ENCODE measurements at regions not wholly inside any gene's neighbourhood (a gene's known extent, or its start where the extent isn't known, plus 50 kb on each side); places are given as distances from the start of the nearest gene placed in this dataset.

DNA sequence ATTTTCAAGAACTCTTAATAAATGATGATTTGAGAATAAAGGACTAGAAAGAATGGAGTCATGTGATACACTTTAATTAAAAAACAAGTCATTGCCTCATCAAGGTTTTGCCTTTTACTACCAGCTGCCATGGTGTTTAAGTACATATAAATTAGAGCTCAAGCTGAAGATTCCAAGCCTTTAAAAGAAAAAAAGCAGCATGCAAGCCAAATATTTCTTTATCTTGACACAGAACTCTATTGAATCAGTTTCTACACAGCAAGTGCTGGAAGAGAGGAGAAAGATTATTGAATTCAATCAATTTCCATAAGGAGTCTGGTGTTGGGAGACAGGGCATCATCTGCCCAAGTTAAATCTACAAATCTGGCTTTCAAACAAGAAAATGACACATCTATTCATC is 347.9 kb downstream of the WDR11 start:
- DNase-seq (no peak), ATAC-seq (no peak)
- H3K27ac ChIP-seq: no peak overlapping the region
- no peaks in the 10 kb centered on the region for H3K36me3 ChIP-seq
- intact Hi-C loops (cut with DNase I; ENCODE audit: low total_unique reads) (no loop called here), in situ Hi-C loops (cut with MboI; ENCODE audit: low sequenced_read_pairs in 4 of 4) (no loop called here)
- H3K4me1 ChIP-seq: no peaks in the 10 kb centered on the region
- H3K4me3 ChIP-seq: no peak overlapping the region
- TF ChIP-seq POLR2A (IDR thresholded peaks at IDR 0.05): no peak
- TF ChIP-seq, protein P1, sequence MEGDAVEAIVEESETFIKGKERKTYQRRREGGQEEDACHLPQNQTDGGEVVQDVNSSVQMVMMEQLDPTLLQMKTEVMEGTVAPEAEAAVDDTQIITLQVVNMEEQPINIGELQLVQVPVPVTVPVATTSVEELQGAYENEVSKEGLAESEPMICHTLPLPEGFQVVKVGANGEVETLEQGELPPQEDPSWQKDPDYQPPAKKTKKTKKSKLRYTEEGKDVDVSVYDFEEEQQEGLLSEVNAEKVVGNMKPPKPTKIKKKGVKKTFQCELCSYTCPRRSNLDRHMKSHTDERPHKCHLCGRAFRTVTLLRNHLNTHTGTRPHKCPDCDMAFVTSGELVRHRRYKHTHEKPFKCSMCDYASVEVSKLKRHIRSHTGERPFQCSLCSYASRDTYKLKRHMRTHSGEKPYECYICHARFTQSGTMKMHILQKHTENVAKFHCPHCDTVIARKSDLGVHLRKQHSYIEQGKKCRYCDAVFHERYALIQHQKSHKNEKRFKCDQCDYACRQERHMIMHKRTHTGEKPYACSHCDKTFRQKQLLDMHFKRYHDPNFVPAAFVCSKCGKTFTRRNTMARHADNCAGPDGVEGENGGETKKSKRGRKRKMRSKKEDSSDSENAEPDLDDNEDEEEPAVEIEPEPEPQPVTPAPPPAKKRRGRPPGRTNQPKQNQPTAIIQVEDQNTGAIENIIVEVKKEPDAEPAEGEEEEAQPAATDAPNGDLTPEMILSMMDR (IDR thresholded peaks at IDR 0.05 in 4 of 5, conservative IDR thresholded peaks at IDR 0.05 in 1 of 5): no peak
- H3K27me3 ChIP-seq: no peaks in the 10 kb centered on the region
- no peaks in the 10 kb centered on the region for H3K9me3 ChIP-seq

DNA sequence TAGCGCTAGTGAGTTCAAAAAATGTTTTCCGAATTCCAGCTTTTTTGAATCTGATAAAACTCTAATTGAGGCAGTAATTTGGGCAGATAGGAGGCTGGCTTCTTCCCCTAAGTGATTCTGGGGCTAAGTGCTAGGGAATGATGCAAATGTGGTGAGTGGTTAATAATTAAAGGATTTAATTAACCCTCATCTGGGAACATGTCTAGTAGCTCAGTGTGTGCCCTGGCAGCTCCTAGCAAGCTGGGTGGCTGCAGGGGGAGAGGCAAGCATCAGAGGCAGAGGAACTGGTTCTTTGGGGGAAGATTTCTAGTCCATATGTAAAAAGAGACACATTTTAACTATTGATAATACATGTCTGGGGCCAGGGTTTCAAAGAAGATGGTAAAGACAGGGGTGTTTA is 354.5 kb downstream of the WDR11 start:
- in situ Hi-C loops (cut with MboI; ENCODE audit: low sequenced_read_pairs in 4 of 4): no loop called here
- H3K4me1 ChIP-seq: no peaks in the 10 kb centered on the region
- no peaks in the 10 kb centered on the region for H3K36me3 ChIP-seq
- no peak for ATAC-seq
- H3K4me3 ChIP-seq: no peak overlapping the region
- intact Hi-C loops (cut with DNase I; ENCODE audit: low total_unique reads): no loop called here
- no peaks in the 10 kb centered on the region for H3K9me3 ChIP-seq
- no peaks in the 10 kb centered on the region for H3K27me3 ChIP-seq
- no peak overlapping the region for H3K27ac ChIP-seq
- TF ChIP-seq POLR2A (IDR thresholded peaks at IDR 0.05): no peak
- TF ChIP-seq, protein P1 (IDR thresholded peaks at IDR 0.05 in 4 of 5, conservative IDR thresholded peaks at IDR 0.05 in 1 of 5): no peak
- DNase-seq: no peak

DNA sequence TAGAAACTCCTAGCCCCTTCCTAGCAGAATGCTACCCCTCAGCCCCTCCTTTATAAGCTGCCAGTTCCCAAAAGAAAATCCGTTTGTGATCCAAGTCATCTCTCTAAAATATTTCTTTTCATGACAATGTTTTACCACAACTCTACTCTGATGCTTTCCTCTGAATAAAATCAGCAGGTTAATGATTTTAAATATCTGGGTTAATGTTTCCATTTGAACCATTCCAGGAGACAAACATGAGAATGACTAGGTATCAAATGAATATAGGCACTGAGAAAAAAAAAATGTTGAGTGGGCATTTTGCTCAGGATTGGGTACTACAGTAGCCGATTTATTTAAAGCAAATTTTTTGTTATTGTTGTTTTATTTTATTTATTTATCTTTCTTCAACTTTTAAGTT is 360.3 kb downstream of the WDR11 start:
- ATAC-seq (no peak), DNase-seq (no peak)
- H3K9me3 ChIP-seq: no peaks in the 10 kb centered on the region
- no peaks in the 10 kb centered on the region for H3K27me3 ChIP-seq
- H3K4me1 ChIP-seq: no peaks in the 10 kb centered on the region
- H3K36me3 ChIP-seq: no peaks in the 10 kb centered on the region
- no peak overlapping the region for H3K27ac ChIP-seq
- in situ Hi-C loops (cut with MboI; ENCODE audit: low sequenced_read_pairs in 4 of 4) (no loop called here), intact Hi-C loops (cut with DNase I; ENCODE audit: low total_unique reads) (no loop called here)
- no peak for TF ChIP-seq POLR2A (IDR thresholded peaks at IDR 0.05)
- TF ChIP-seq, protein P1 (IDR thresholded peaks at IDR 0.05 in 4 of 5, conservative IDR thresholded peaks at IDR 0.05 in 1 of 5): no peak
- H3K4me3 ChIP-seq: no peak overlapping the region

DNA sequence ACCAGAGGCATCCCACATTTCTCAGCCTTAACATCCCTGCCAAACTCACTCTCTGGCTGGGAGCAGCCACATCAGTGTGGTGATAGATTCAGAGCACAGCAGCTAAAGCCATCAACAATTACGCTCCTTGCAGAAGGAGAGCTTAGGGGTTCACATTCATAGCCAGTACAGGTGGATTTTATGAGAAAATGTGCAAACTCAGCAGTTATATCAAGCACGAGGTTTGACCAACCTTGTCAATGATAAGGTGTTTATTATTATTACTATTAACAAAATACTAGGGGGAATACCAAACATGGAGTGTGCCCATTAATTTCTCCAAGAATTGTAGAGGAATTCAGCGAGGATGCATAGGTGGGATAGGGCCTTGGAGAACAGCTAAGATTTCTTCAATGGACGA is 362.3 kb downstream of the WDR11 start:
- H3K4me3 ChIP-seq: no peak overlapping the region
- intact Hi-C loops (cut with DNase I; ENCODE audit: low total_unique reads): no loop called here
- TF ChIP-seq POLR2A (IDR thresholded peaks at IDR 0.05): no peak
- TF ChIP-seq, protein P1 (IDR thresholded peaks at IDR 0.05 in 4 of 5, conservative IDR thresholded peaks at IDR 0.05 in 1 of 5): no peak
- in situ Hi-C loops (cut with MboI; ENCODE audit: low sequenced_read_pairs in 4 of 4): no loop called here
- ATAC-seq: no peak
- no peaks in the 10 kb centered on the region for H3K9me3 ChIP-seq
- no peak for DNase-seq
- no peaks in the 10 kb centered on the region for H3K27me3 ChIP-seq
- no peaks in the 10 kb centered on the region for H3K36me3 ChIP-seq
- H3K4me1 ChIP-seq: no peaks in the 10 kb centered on the region
- no peak overlapping the region for H3K27ac ChIP-seq

DNA sequence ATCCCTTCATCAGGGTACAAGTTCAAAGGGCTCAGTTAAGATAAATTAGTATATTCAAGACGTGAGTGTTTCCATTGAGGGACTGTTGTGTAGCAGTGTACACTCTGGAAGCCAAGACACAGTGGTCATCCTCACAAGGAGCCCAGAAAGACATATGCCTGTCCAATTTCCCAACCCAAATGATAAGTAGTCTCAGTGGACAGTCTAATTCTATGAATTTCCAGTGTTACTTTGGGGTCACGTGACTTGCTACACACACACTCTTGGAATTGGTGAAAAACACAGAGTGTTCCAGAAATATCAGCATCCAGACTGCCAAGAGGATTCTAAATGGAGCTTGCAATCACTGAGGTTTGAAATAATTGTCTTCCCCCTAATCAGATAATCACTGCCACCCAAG is 365.1 kb downstream of the WDR11 start:
- H3K4me1 ChIP-seq: no peaks in the 10 kb centered on the region
- in situ Hi-C loops (cut with MboI; ENCODE audit: low sequenced_read_pairs in 4 of 4) (no loop called here), intact Hi-C loops (cut with DNase I; ENCODE audit: low total_unique reads) (no loop called here)
- H3K9me3 ChIP-seq: no peaks in the 10 kb centered on the region
- H3K36me3 ChIP-seq: no peaks in the 10 kb centered on the region
- no peak for TF ChIP-seq POLR2A (IDR thresholded peaks at IDR 0.05)
- TF ChIP-seq, protein P1 (IDR thresholded peaks at IDR 0.05 in 4 of 5, conservative IDR thresholded peaks at IDR 0.05 in 1 of 5): no peak
- H3K27me3 ChIP-seq: no peaks in the 10 kb centered on the region
- no peak overlapping the region for H3K27ac ChIP-seq
- H3K4me3 ChIP-seq: no peak overlapping the region
- no peak for DNase-seq
- no peak for ATAC-seq

Data from gastrocnemius medialis (tissue), 4 donors.